WERI-Rb-1 (cell line): ENCODE measurements at regions not wholly inside any gene's neighbourhood (a gene's known extent, or its start where the extent isn't known, plus 50 kb on each side); places are given as distances from the start of the nearest gene placed in this dataset.

Source experiments
- DNase-seq: peaks from one replicate; pipeline ENCODE4 v3.0.0-alpha.2; 2020
- H3K27ac ChIP-seq: fragments of 250-450 bp; sonication (Bioruptor Pico); 2 replicates; pipeline ENCODE4 v1.5.1; 2020; ENCODE audit warnings: mild to moderate bottlenecking, moderate library complexity
- H3K27me3 ChIP-seq: fragments of 250-450 bp; sonication (Bioruptor Pico); 2 replicates; pipeline ENCODE4 v1.5.1; 2021; ENCODE audit warnings: mild to moderate bottlenecking, low read depth, moderate library complexity; ENCODE audit not compliant: insufficient read depth, severe bottlenecking
- H3K36me3 ChIP-seq: fragments of 250-450 bp; sonication (Bioruptor Pico); 2 replicates; pipeline ENCODE4 v1.5.1; 2020; ENCODE audit warnings: mild to moderate bottlenecking, moderate library complexity
- H3K4me3 ChIP-seq: 2 replicates; pipeline ENCODE4 v1.5.1; 2011; ENCODE audit warnings: low read depth, mild to moderate bottlenecking, control low read depth, low read length
- H3K9me3 ChIP-seq: fragments of 250-450 bp; sonication (Bioruptor Pico); 2 replicates; pipeline ENCODE4 v1.5.1; 2021; ENCODE audit warnings: mild to moderate bottlenecking, moderate library complexity; ENCODE audit not compliant: severe bottlenecking
- TF ChIP-seq, protein P1 (sequence below): IDR thresholded peaks from 2 replicates; pipeline ENCODE4 v1.5.1; 2011; ENCODE audit warnings: low read depth, mild to moderate bottlenecking, control low read depth, inconsistent platforms, low read length

- TF ChIP-seq, protein P1, sequence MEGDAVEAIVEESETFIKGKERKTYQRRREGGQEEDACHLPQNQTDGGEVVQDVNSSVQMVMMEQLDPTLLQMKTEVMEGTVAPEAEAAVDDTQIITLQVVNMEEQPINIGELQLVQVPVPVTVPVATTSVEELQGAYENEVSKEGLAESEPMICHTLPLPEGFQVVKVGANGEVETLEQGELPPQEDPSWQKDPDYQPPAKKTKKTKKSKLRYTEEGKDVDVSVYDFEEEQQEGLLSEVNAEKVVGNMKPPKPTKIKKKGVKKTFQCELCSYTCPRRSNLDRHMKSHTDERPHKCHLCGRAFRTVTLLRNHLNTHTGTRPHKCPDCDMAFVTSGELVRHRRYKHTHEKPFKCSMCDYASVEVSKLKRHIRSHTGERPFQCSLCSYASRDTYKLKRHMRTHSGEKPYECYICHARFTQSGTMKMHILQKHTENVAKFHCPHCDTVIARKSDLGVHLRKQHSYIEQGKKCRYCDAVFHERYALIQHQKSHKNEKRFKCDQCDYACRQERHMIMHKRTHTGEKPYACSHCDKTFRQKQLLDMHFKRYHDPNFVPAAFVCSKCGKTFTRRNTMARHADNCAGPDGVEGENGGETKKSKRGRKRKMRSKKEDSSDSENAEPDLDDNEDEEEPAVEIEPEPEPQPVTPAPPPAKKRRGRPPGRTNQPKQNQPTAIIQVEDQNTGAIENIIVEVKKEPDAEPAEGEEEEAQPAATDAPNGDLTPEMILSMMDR: no peak
- peak; percentile 98 for DNase-seq
- Histone ChIP-seq H3K27me3 (no peaks in the 10 kb centered on the region), H3K4me3 (peak overlapping the region; percentile 45), H3K27ac (peak overlapping the region; percentile 96), H3K36me3 (no peaks in the 10 kb centered on the region), H3K9me3 (no peaks in the 10 kb centered on the region)
Measured at GRCh38 chr18:78241535-78242253, 737.9 kb upstream of the SALL3 start.

DNA sequence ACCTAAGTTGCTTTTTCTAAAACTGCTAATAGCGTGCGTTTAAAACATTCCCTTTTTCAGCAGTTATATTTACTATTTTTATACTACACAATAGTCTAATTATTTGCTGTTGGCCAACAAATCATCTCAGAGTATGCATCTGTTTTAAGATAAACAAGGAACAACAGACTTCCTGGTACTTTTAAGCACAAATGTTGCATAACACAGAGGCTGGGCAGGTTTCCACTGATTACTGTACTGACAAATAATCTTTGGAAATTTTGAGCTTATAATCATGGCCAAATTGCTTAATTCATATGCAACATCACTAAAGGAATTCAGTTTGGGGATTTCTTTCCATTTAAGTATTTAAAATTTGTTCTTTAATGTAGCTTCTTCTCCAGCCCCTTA lies 737.4 kb upstream of the SALL3 start:
- H3K36me3 ChIP-seq: no peaks in the 10 kb centered on the region
- peak overlapping the region; percentile 45 for H3K4me3 ChIP-seq
- H3K27me3 ChIP-seq: no peaks in the 10 kb centered on the region
- peak overlapping the region; percentile 96 for H3K27ac ChIP-seq
- H3K9me3 ChIP-seq: no peaks in the 10 kb centered on the region
- TF ChIP-seq, protein P1: no peak
- no peak for DNase-seq

DNA sequence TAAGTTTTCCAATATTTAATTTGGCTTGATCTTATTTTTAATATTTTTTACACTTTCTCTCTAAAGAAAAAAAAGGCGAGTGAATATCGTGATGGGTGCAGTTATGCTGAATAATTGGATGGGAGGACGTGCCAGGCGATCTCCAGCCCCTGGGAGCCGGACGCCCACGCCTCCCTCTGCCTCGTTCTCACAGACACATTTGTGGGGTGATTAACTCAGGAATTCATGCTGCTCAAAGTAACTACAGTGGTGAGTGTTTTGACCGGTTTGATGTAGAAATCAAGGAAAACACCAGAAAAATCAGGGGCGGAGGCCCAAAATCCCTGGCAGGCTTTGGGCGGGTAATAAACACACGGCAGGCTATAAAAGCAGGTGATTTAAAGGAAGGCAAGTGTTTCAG lies 736.8 kb upstream of the SALL3 start:
- peak overlapping the region; percentile 96 for H3K27ac ChIP-seq
- TF ChIP-seq, protein P1: no peak
- DNase-seq: no peak

GRCh38 chr18:78244779-78245178 lies 734.8 kb upstream of the SALL3 start:
- H3K27me3 ChIP-seq: no peaks in the 10 kb centered on the region
- TF ChIP-seq, protein P1: no peak
- no peaks in the 10 kb centered on the region for H3K36me3 ChIP-seq
- DNase-seq: no peak
- no peak overlapping the region for H3K27ac ChIP-seq
- H3K4me3 ChIP-seq: no peak overlapping the region
- H3K9me3 ChIP-seq: no peaks in the 10 kb centered on the region

More for the DNA sequence above, 736.8 kb upstream of the SALL3 start:
- Histone ChIP-seq H3K9me3 (no peaks in the 10 kb centered on the region), H3K36me3 (no peaks in the 10 kb centered on the region), H3K4me3 (no peak overlapping the region), H3K27me3 (no peaks in the 10 kb centered on the region)

GRCh38 chr18:78245451-78245850 lies 734.2 kb upstream of the SALL3 start:
- H3K4me3 ChIP-seq: no peak overlapping the region
- TF ChIP-seq, protein P1: no peak
- no peaks in the 10 kb centered on the region for H3K36me3 ChIP-seq
- no peaks in the 10 kb centered on the region for H3K9me3 ChIP-seq
- no peaks in the 10 kb centered on the region for H3K27me3 ChIP-seq
- no peak overlapping the region for H3K27ac ChIP-seq
- no peak for DNase-seq

GRCh38 chr18:78246050-78246449 lies 733.6 kb upstream of the SALL3 start:
- no peaks in the 10 kb centered on the region for H3K9me3 ChIP-seq
- no peak overlapping the region for H3K4me3 ChIP-seq
- no peak for DNase-seq
- no peaks in the 10 kb centered on the region for H3K36me3 ChIP-seq
- no peaks in the 10 kb centered on the region for H3K27me3 ChIP-seq
- TF ChIP-seq, protein P1: no peak
- no peak overlapping the region for H3K27ac ChIP-seq
